ENCODE measurements at regions not wholly inside any gene's neighbourhood (a gene's known extent, or its start where the extent isn't known, plus 50 kb on each side); places are given as distances from the start of the nearest gene placed in this dataset.

GRCh38 chr12:11499806-11500187, 104.4 kb upstream of the PRB2 start:
- peaks cover 0 to 11% of the 10 kb centered on the region in 2 donors for H3K4me1 ChIP-seq (ENCODE audit: control insufficient read depth in 1 of 2, insufficient read depth in 2 of 2, low read length in 2 of 2)
- no peaks in the 10 kb centered on the region for H3K27me3 ChIP-seq (ENCODE audit: low read depth, low read length)
- no peaks in the 10 kb centered on the region for H3K9me3 ChIP-seq (ENCODE audit: control insufficient read depth in 1 of 2, low read length in 2 of 2)
- H3K27ac ChIP-seq (ENCODE audit: low read length), result no peak overlapping the region
- no peak overlapping the region for H3K4me3 ChIP-seq (ENCODE audit: low read depth in 1 of 2, low read length in 2 of 2)
- no peaks in the 10 kb centered on the region for H3K36me3 ChIP-seq (ENCODE audit: control insufficient read depth in 1 of 2, insufficient read depth in 2 of 2, low read length in 2 of 2)

DNA sequence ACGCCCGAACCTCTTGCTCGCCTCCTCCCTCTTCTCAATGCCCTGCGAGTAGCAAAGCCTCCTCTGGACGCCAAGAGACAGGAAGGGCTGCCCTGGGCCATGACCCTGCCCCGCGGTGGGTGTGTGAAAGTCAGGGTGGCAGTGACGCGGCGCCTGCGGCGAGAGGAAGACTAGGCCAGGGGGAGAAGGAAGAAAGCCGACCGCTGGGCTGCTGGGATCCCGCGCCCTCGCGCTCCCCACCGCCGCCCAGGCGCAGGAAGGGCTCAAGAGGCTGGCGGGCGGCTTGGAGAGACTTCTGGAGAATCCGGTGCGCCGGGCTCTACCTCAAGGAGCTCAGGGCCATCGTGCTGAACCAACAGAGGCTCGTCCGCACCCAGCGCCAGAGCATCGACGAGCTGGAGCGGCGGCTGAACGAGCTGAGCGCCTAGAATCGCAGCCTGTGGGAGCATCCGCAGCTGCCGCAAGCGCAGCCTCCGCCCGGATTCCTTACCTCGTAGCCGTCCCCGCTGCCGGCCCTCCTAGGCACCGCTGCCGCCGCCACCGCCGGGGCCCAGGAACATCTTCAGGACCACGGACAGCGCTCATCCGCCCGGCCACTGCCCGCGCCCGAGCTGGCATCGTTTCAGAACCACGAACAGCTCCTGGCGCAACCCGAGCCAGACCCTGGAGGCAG, 105.0 kb upstream of the PRB2 start:
- no peak overlapping the region for H3K4me3 ChIP-seq (ENCODE audit: low read depth in 1 of 2, low read length in 2 of 2)
- H3K27ac ChIP-seq (ENCODE audit: low read length), result no peak overlapping the region
- H3K9me3 ChIP-seq (ENCODE audit: control insufficient read depth in 1 of 2, low read length in 2 of 2), result no peaks in the 10 kb centered on the region
- H3K27me3 ChIP-seq (ENCODE audit: low read depth, low read length), result no peaks in the 10 kb centered on the region
- peaks cover 0 to 11% of the 10 kb centered on the region in 2 donors for H3K4me1 ChIP-seq (ENCODE audit: control insufficient read depth in 1 of 2, insufficient read depth in 2 of 2, low read length in 2 of 2)
- H3K36me3 ChIP-seq (ENCODE audit: control insufficient read depth in 1 of 2, insufficient read depth in 2 of 2, low read length in 2 of 2), result no peaks in the 10 kb centered on the region

GRCh38 chr12:11500861-11501230, 105.5 kb upstream of the PRB2 start:
- H3K36me3 ChIP-seq (ENCODE audit: control insufficient read depth in 1 of 2, insufficient read depth in 2 of 2, low read length in 2 of 2), result no peaks in the 10 kb centered on the region
- H3K4me1 ChIP-seq (ENCODE audit: control insufficient read depth in 1 of 2, insufficient read depth in 2 of 2, low read length in 2 of 2), result peaks cover 0 to 11% of the 10 kb centered on the region in 2 donors
- no peak overlapping the region for H3K4me3 ChIP-seq (ENCODE audit: low read depth in 1 of 2, low read length in 2 of 2)
- no peaks in the 10 kb centered on the region for H3K9me3 ChIP-seq (ENCODE audit: control insufficient read depth in 1 of 2, low read length in 2 of 2)
- H3K27ac ChIP-seq (ENCODE audit: low read length), result no peak overlapping the region
- no peaks in the 10 kb centered on the region for H3K27me3 ChIP-seq (ENCODE audit: low read depth, low read length)

DNA sequence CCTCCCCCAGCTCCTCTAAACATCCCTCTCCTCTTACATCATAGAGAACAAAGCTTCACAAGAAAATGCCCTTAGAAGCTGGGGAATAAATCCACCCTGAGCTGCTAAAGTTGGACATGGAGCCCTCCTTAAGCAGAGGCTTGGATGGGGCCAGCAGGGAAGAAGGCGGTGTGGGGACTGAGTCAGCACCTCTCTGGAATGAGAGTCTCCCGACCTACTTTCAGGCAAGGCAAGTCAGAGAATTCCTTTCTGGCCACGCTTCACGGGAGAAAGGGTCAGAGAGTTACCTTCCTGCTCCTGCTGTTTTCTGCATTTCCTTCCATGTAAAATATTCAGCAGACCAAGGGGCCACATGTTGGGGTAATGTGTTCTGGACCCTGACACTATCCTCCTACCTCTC, 113.3 kb upstream of the PRB2 start:
- Histone ChIP-seq H3K27ac (ENCODE audit: low read length) (no peak overlapping the region), H3K4me1 (ENCODE audit: control insufficient read depth in 1 of 2, insufficient read depth in 2 of 2, low read length in 2 of 2) (no peaks in the 10 kb centered on the region), H3K27me3 (ENCODE audit: low read depth, low read length) (no peaks in the 10 kb centered on the region), H3K4me3 (ENCODE audit: low read depth in 1 of 2, low read length in 2 of 2) (no peak overlapping the region), H3K9me3 (ENCODE audit: control insufficient read depth in 1 of 2, low read length in 2 of 2) (no peaks in the 10 kb centered on the region), H3K36me3 (ENCODE audit: control insufficient read depth in 1 of 2, insufficient read depth in 2 of 2, low read length in 2 of 2) (no peaks in the 10 kb centered on the region)

GRCh38 chr12:11509326-11509725, 114.0 kb upstream of the PRB2 start:
- Histone ChIP-seq H3K9me3 (ENCODE audit: control insufficient read depth in 1 of 2, low read length in 2 of 2) (no peaks in the 10 kb centered on the region), H3K27ac (ENCODE audit: low read length) (no peak overlapping the region), H3K4me1 (ENCODE audit: control insufficient read depth in 1 of 2, insufficient read depth in 2 of 2, low read length in 2 of 2) (no peaks in the 10 kb centered on the region), H3K4me3 (ENCODE audit: low read depth in 1 of 2, low read length in 2 of 2) (no peak overlapping the region), H3K36me3 (ENCODE audit: control insufficient read depth in 1 of 2, insufficient read depth in 2 of 2, low read length in 2 of 2) (no peaks in the 10 kb centered on the region), H3K27me3 (ENCODE audit: low read depth, low read length) (no peaks in the 10 kb centered on the region)

DNA sequence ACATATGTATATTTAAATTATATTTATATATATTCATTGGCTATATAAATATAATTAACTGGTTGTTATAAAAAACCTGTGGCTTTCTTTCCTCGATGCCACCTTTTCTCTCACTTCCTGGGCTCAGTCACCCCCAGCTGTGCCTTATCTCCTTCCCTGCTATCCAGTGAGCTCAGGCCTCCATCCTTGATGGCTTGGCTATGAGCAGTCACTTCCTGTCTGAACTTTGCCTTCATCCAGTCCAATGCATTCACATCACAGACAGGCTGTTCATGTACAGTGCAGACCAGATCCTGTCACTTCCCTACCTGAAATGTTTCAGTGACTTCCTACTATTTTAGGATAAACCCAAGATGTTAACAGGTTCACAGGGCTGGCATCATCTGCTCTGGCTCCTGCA, 115.3 kb upstream of the PRB2 start:
- no peaks in the 10 kb centered on the region for H3K4me1 ChIP-seq (ENCODE audit: control insufficient read depth in 1 of 2, insufficient read depth in 2 of 2, low read length in 2 of 2)
- no peaks in the 10 kb centered on the region for H3K27me3 ChIP-seq (ENCODE audit: low read depth, low read length)
- H3K9me3 ChIP-seq (ENCODE audit: control insufficient read depth in 1 of 2, low read length in 2 of 2), result no peaks in the 10 kb centered on the region

GRCh38 chr12:11513288-11513687, 117.9 kb upstream of the PRB2 start:
- H3K4me1 ChIP-seq (ENCODE audit: control insufficient read depth in 1 of 2, insufficient read depth in 2 of 2, low read length in 2 of 2), result no peaks in the 10 kb centered on the region
- no peak overlapping the region for H3K4me3 ChIP-seq (ENCODE audit: low read depth in 1 of 2, low read length in 2 of 2)
- no peaks in the 10 kb centered on the region for H3K9me3 ChIP-seq (ENCODE audit: control insufficient read depth in 1 of 2, low read length in 2 of 2)
- H3K27ac ChIP-seq (ENCODE audit: low read length), result no peak overlapping the region
- no peaks in the 10 kb centered on the region for H3K36me3 ChIP-seq (ENCODE audit: control insufficient read depth in 1 of 2, insufficient read depth in 2 of 2, low read length in 2 of 2)
- no peaks in the 10 kb centered on the region for H3K27me3 ChIP-seq (ENCODE audit: low read depth, low read length)

More for the DNA sequence above, 115.3 kb upstream of the PRB2 start:
- Histone ChIP-seq H3K36me3 (ENCODE audit: control insufficient read depth in 1 of 2, insufficient read depth in 2 of 2, low read length in 2 of 2) (no peaks in the 10 kb centered on the region), H3K27ac (ENCODE audit: low read length) (no peak overlapping the region), H3K4me3 (ENCODE audit: low read depth in 1 of 2, low read length in 2 of 2) (no peak overlapping the region)

DNA sequence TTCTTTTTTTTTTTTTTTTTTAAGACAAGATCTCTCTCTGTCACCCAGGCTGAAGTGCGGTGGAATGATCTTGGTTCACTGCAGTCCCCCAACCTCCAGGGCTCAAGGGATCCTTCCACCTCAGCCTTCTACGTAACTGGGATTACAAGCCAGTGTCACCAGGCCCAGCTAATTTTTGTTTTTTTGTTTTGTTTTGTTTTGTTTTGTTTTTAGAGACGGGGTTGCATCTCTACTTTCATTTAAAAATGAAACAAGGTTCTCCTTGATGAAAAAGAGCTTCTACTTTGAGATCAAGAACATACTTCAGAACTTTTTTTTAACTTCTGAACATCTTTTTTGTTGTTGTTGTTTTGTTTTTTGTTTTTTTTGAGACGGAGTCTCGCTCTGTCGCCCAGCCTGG, 121.7 kb upstream of the PRB2 start:
- no peaks in the 10 kb centered on the region for H3K27me3 ChIP-seq (ENCODE audit: low read depth, low read length)
- no peaks in the 10 kb centered on the region for H3K36me3 ChIP-seq (ENCODE audit: control insufficient read depth in 1 of 2, insufficient read depth in 2 of 2, low read length in 2 of 2)
- no peaks in the 10 kb centered on the region for H3K9me3 ChIP-seq (ENCODE audit: control insufficient read depth in 1 of 2, low read length in 2 of 2)
- no peak overlapping the region for H3K27ac ChIP-seq (ENCODE audit: low read length)
- no peaks in the 10 kb centered on the region for H3K4me1 ChIP-seq (ENCODE audit: control insufficient read depth in 1 of 2, insufficient read depth in 2 of 2, low read length in 2 of 2)
- no peak overlapping the region for H3K4me3 ChIP-seq (ENCODE audit: low read depth in 1 of 2, low read length in 2 of 2)

DNA sequence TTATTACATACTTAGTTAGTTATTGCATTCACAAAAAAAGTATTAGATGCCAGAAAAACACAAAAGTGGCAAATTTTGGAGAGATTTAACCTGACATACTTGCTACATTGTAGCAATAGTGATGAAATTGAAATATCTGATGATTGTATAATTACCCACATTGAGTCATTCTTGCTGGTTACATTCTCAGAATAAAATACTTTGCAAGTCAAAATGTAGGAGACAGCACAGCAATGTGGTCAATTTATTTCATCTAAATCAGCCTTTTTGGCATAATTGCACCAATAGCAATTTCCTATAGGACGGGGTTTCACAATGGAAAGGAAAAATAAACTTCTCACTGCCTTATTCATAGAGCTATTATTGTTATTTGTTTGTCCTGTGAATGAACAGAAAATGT, 125.0 kb upstream of the ETV6 start:
- Histone ChIP-seq H3K4me3 (ENCODE audit: low read depth in 1 of 2, low read length in 2 of 2) (no peak overlapping the region), H3K9me3 (ENCODE audit: control insufficient read depth in 1 of 2, low read length in 2 of 2) (no peaks in the 10 kb centered on the region), H3K27me3 (ENCODE audit: low read depth, low read length) (no peaks in the 10 kb centered on the region), H3K27ac (ENCODE audit: low read length) (no peak overlapping the region), H3K36me3 (ENCODE audit: control insufficient read depth in 1 of 2, insufficient read depth in 2 of 2, low read length in 2 of 2) (no peaks in the 10 kb centered on the region), H3K4me1 (ENCODE audit: control insufficient read depth in 1 of 2, insufficient read depth in 2 of 2, low read length in 2 of 2) (no peaks in the 10 kb centered on the region)

GRCh38 chr12:11534064-11534463, 115.4 kb upstream of the ETV6 start:
- Histone ChIP-seq H3K4me3 (ENCODE audit: low read depth in 1 of 2, low read length in 2 of 2) (no peak overlapping the region), H3K27ac (ENCODE audit: low read length) (no peak overlapping the region), H3K27me3 (ENCODE audit: low read depth, low read length) (no peaks in the 10 kb centered on the region), H3K4me1 (ENCODE audit: control insufficient read depth in 1 of 2, insufficient read depth in 2 of 2, low read length in 2 of 2) (no peaks in the 10 kb centered on the region), H3K36me3 (ENCODE audit: control insufficient read depth in 1 of 2, insufficient read depth in 2 of 2, low read length in 2 of 2) (no peaks in the 10 kb centered on the region), H3K9me3 (ENCODE audit: control insufficient read depth in 1 of 2, low read length in 2 of 2) (no peaks in the 10 kb centered on the region)

DNA sequence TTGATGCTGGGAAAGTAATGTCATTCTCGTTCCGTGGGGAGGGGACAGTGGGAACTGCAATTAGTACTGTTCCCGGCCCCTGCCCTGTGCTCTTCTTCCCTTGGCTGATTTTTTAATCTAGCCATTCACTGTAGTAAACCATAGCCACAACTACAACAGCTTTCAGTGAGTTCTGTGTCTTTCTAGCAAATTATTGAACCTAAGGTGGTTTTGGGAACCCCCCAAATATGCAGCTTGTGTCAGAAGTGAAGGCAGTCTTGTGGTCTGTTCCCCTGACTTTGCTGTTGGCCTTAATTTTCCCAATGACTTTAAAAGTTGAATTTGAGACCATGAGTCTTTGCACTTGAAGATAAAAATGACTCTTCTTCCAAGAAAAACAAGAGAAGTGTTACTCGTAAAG, 114.3 kb upstream of the ETV6 start:
- Histone ChIP-seq H3K27ac (ENCODE audit: low read length) (no peak overlapping the region), H3K27me3 (ENCODE audit: low read depth, low read length) (no peaks in the 10 kb centered on the region)

GRCh38 chr12:11539156-11539555, 110.3 kb upstream of the ETV6 start:
- peaks cover 0 to 14% of the 10 kb centered on the region in 2 donors for H3K4me1 ChIP-seq (ENCODE audit: control insufficient read depth in 1 of 2, insufficient read depth in 2 of 2, low read length in 2 of 2)
- H3K27me3 ChIP-seq (ENCODE audit: low read depth, low read length), result no peaks in the 10 kb centered on the region
- no peak overlapping the region for H3K4me3 ChIP-seq (ENCODE audit: low read depth in 1 of 2, low read length in 2 of 2)
- H3K9me3 ChIP-seq (ENCODE audit: control insufficient read depth in 1 of 2, low read length in 2 of 2), result no peaks in the 10 kb centered on the region
- H3K27ac ChIP-seq (ENCODE audit: low read length), result no peak overlapping the region
- no peaks in the 10 kb centered on the region for H3K36me3 ChIP-seq (ENCODE audit: control insufficient read depth in 1 of 2, insufficient read depth in 2 of 2, low read length in 2 of 2)

More for the DNA sequence above, 114.3 kb upstream of the ETV6 start:
- Histone ChIP-seq H3K36me3 (ENCODE audit: control insufficient read depth in 1 of 2, insufficient read depth in 2 of 2, low read length in 2 of 2) (no peaks in the 10 kb centered on the region), H3K4me1 (ENCODE audit: control insufficient read depth in 1 of 2, insufficient read depth in 2 of 2, low read length in 2 of 2) (no peaks in the 10 kb centered on the region), H3K9me3 (ENCODE audit: control insufficient read depth in 1 of 2, low read length in 2 of 2) (no peaks in the 10 kb centered on the region), H3K4me3 (ENCODE audit: low read depth in 1 of 2, low read length in 2 of 2) (no peak overlapping the region)
